Choroid plexus epithelial cell (primary cell): ENCODE measurements at regions not wholly inside any gene's neighbourhood (a gene's known extent, or its start where the extent isn't known, plus 50 kb on each side); places are given as distances from the start of the nearest gene placed in this dataset.

Experiments used
- DNase-seq: peaks from one replicate; pipeline ENCODE4 v3.0.0-alpha.2; 2010; ENCODE audit warnings: low read depth
- H3K4me3 ChIP-seq: 2 replicates; pipeline ENCODE4 v1.5.1; 2011; ENCODE audit warnings: low read depth, mild to moderate bottlenecking, control low read depth, low read length, moderate library complexity
- CTCF ChIP-seq: conservative IDR thresholded peaks from 2 replicates; pipeline ENCODE4 v1.5.1; 2011; ENCODE audit warnings: low read depth, mild to moderate bottlenecking, control low read depth, inconsistent platforms, low read length, moderate library complexity

DNA sequence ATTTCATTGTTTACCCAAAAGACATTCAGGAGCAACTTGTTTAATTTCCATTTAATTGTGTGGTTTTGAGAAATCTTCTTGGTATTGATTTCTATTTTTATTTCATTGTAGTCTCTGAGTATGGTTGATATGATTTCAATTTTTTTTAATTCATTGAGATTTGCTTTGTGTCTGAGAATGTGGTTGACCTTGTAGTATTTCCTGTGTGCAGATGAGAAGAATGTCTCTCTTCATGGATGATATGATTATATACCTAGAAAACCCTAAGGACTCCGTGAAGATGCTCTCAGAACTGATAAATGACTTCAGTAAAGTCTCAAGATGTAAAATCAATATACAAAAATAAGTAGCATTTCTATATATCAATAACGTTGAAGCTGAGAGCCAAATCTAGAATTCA is 202.4 kb upstream of the CDH9 start:
- peak; percentile 54 for DNase-seq
- TF ChIP-seq CTCF, result no peak
- no peak overlapping the region for H3K4me3 ChIP-seq

GRCh38 chr5:27234916-27235315 is 196.5 kb upstream of the CDH9 start:
- no peak overlapping the region for H3K4me3 ChIP-seq
- TF ChIP-seq CTCF, result no peak
- no peak for DNase-seq

DNA sequence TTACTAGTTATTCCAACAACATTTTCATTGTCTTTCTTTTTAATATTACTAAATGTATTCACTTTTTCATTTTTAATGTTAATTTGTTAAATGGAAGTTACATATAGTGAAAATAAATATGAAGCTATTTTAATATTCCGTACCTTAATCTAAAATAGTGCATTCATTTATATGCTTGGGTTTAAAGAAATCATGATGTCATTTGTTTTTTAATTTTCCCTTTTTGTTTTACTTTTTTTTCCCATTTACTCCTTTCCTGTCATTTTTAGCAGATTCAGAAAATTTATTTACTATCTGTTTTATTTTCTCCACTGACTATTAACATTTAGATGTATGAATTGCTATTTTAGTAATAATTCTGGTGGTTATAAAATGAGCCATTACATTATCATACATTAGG is 183.0 kb upstream of the CDH9 start:
- no peak overlapping the region for H3K4me3 ChIP-seq
- no peak for DNase-seq
- TF ChIP-seq CTCF, result no peak

GRCh38 chr5:27220752-27221151 is 182.4 kb upstream of the CDH9 start:
- H3K4me3 ChIP-seq, result no peak overlapping the region
- no peak for DNase-seq
- TF ChIP-seq CTCF, result no peak

DNA sequence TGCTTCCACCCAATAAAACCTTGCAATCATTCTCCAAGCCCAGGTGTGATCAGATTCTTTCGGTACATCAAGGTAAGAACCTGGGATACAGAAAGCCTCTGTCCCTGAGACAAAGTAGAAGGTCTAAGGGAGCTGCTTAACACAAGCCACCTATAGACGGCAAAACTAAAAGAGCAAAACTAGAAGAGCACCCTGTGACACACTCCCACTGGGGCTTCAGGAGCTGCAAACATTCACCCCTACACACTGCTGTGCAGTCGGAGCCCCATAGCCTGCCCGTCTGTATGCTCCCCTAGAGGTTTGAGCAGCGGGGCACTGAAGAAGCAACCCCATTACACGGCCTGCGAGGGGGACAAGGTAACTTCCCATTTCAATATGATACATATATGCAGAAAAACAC is 179.6 kb upstream of the CDH9 start:
- TF ChIP-seq CTCF, result no peak
- H3K4me3 ChIP-seq, result no peak overlapping the region
- DNase-seq, result no peak

DNA sequence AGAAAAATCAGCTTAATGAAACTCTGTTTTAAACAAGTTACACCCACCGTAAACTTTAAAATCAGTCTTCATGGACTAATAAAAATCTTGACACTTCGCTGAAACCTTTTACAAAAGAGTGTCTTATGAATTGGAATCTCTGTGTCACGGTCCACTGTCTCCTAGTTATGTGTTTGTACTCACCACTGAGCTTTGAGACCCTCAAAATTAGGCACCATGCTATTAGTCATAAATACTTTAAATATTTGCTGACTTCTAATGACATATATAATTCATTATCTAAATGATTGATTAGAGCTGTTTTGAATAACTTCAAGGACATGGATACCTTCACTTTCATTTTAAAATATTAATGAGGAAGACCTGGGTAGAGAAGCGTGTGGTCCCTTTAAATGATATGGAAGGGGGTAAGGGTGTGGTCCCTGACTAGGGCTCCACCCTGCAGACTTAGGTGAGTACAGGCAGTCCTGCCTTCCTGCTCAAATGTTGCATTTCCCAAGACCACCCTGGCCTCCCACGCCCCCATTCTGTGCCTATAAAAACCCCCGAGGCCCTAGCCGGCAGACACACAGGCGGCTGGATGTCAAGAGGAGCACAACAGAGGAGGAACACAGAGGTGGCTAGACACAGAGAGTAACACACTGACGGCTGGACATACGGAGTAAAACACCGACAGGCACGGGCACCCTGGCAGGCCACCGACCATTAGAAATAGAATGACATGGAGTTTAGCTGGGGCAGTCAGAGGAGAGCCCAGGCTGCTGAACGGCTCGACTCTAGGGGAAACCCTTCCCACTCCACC is 179.0 kb upstream of the CDH9 start:
- TF ChIP-seq CTCF, result no peak
- no peak for DNase-seq
- no peak overlapping the region for H3K4me3 ChIP-seq

- TF ChIP-seq CTCF, result no peak
- DNase-seq, result no peak
- no peak overlapping the region for H3K4me3 ChIP-seq
Observed at GRCh38 chr5:27216367-27216950, 178.1 kb upstream of the CDH9 start.
